NB4 (cell line): ENCODE measurements at regions not wholly inside any gene's neighbourhood (a gene's known extent, or its start where the extent isn't known, plus 50 kb on each side); places are given as distances from the start of the nearest gene placed in this dataset.

ENCODE experiments used
- DNase-seq: peaks from one replicate; pipeline ENCODE4 v3.0.0; 2010; ENCODE audit warnings: low read depth
- H3K4me3 ChIP-seq: one replicate; pipeline ENCODE4 v1.5.1; 2011; ENCODE audit warnings: mild to moderate bottlenecking, low read depth, low read length, moderate library complexity
- MAX ChIP-seq: IDR thresholded peaks from 2 replicates; pipeline ENCODE4 v1.6.1; 2011; ENCODE audit warnings: low read depth, low read length
- MYC ChIP-seq: IDR thresholded peaks from 2 replicates; pipeline ENCODE4 v1.6.1; 2011; ENCODE audit warnings: low read depth, low read length
- POLR2A ChIP-seq: IDR thresholded peaks from 2 replicates; pipeline ENCODE4 v1.6.1; 2011; ENCODE audit warnings: mild to moderate bottlenecking; ENCODE audit not compliant: insufficient read length; ENCODE audit errors: extremely low read depth
- TF ChIP-seq, protein P1 (sequence below): IDR thresholded peaks from one replicate; pipeline ENCODE4 v1.5.1; 2012; ENCODE audit warnings: low read depth, low read length

GRCh38 chr4:174170906-174171305, 112.6 kb downstream of the FBXO8 start:
- TF ChIP-seq, protein P1, sequence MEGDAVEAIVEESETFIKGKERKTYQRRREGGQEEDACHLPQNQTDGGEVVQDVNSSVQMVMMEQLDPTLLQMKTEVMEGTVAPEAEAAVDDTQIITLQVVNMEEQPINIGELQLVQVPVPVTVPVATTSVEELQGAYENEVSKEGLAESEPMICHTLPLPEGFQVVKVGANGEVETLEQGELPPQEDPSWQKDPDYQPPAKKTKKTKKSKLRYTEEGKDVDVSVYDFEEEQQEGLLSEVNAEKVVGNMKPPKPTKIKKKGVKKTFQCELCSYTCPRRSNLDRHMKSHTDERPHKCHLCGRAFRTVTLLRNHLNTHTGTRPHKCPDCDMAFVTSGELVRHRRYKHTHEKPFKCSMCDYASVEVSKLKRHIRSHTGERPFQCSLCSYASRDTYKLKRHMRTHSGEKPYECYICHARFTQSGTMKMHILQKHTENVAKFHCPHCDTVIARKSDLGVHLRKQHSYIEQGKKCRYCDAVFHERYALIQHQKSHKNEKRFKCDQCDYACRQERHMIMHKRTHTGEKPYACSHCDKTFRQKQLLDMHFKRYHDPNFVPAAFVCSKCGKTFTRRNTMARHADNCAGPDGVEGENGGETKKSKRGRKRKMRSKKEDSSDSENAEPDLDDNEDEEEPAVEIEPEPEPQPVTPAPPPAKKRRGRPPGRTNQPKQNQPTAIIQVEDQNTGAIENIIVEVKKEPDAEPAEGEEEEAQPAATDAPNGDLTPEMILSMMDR, result no peak
- TF ChIP-seq MYC (no peak), POLR2A (no peak), MAX (no peak)
- H3K4me3 ChIP-seq, result no peak overlapping the region
- DNase-seq, result no peak

GRCh38 chr4:174170091-174170490, 113.4 kb downstream of the FBXO8 start:
- DNase-seq, result no peak
- no peak overlapping the region for H3K4me3 ChIP-seq
- TF ChIP-seq, protein P1, result no peak
- TF ChIP-seq MYC (no peak), POLR2A (no peak), MAX (no peak)

DNA sequence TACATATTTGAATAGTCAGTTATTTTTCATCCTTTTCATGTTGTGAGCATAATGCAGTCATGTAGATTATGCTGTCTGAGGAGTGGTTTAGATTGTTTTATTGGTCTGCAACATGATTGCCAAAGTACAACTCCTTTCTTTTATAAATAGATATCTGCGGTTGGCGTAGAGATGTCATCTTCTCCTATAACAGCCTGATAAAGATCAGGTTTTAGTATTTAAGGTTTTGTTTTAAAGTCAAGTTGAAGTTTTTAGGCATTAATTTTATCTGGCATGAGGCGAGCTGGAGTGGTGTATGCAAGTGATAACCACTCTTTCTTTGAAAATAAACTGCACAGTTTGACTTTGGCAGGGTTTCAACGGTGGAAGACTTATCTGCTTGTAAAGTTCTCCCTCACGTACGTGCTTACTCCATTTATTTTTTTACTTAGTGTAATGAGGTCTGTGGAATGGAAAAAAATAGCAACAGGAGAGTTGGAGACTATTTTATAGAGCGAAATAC, 126.3 kb downstream of the FBXO8 start:
- no peak overlapping the region for H3K4me3 ChIP-seq
- no peak for DNase-seq
- no peak for TF ChIP-seq MYC

- no peak for TF ChIP-seq MAX
- TF ChIP-seq, protein P1, result peak; percentile 51
- no peak overlapping the region for H3K4me3 ChIP-seq
- peak; percentile 51 for DNase-seq
Measured at GRCh38 chr4:174156239-174156826, 127.1 kb downstream of the FBXO8 start.

GRCh38 chr4:174154215-174154854, 129.1 kb downstream of the FBXO8 start:
- H3K4me3 ChIP-seq, result no peak overlapping the region
- DNase-seq, result no peak
- TF ChIP-seq MYC, result no peak
- no peak for TF ChIP-seq MAX
- TF ChIP-seq POLR2A, result no peak
- TF ChIP-seq, protein P1, result no peak

- TF ChIP-seq, protein P1, result no peak
- TF ChIP-seq POLR2A, result no peak
- TF ChIP-seq MYC, result no peak
- TF ChIP-seq MAX, result no peak
- no peak for DNase-seq
- H3K4me3 ChIP-seq, result no peak overlapping the region
Measured at GRCh38 chr4:174152717-174153466, 130.6 kb downstream of the FBXO8 start.
